HG03159 (cell line): ENCODE measurements at regions not wholly inside any gene's neighbourhood (a gene's known extent, or its start where the extent isn't known, plus 50 kb on each side); places are given as distances from the start of the nearest gene placed in this dataset.

Experiments
- ATAC-seq: cut with Tn5 transposase; IDR thresholded peaks from one replicate; pipeline ENCODE4 v1.9.1; 2021; ENCODE audit warnings: mild to moderate bottlenecking, moderate library complexity; ENCODE audit not compliant: unreplicated experiment

- no peak for ATAC-seq
Observed at GRCh38 chr18:64271975-64272659, 123.2 kb upstream of the LINC00305 start.

GRCh38 chr18:64271246-64271645 is 122.4 kb upstream of the LINC00305 start:
- ATAC-seq = no peak

GRCh38 chr18:64270608-64271007 is 121.7 kb upstream of the LINC00305 start:
- ATAC-seq = no peak

GRCh38 chr18:64270121-64270520 is 121.2 kb upstream of the LINC00305 start:
- ATAC-seq = no peak

- no peak for ATAC-seq
Observed at GRCh38 chr18:64264171-64264570, 115.3 kb upstream of the LINC00305 start.

GRCh38 chr18:64260810-64261209 is 111.9 kb upstream of the LINC00305 start:
- ATAC-seq = no peak

GRCh38 chr18:64259871-64260270 is 111.0 kb upstream of the LINC00305 start:
- no peak for ATAC-seq

GRCh38 chr18:64258111-64258650 is 109.3 kb upstream of the LINC00305 start:
- ATAC-seq = no peak

- ATAC-seq = no peak
Observed at GRCh38 chr18:64254399-64255093, 105.7 kb upstream of the LINC00305 start.

GRCh38 chr18:64253873-64254272 is 105.0 kb upstream of the LINC00305 start:
- ATAC-seq = no peak

- ATAC-seq = no peak
Observed at GRCh38 chr18:64253222-64253621, 104.3 kb upstream of the LINC00305 start.

- no peak for ATAC-seq
Observed at GRCh38 chr18:64248836-64249235, 99.9 kb upstream of the LINC00305 start.

GRCh38 chr18:64245126-64245861 is 96.4 kb upstream of the LINC00305 start:
- no peak for ATAC-seq

GRCh38 chr18:64244571-64244970 is 95.7 kb upstream of the LINC00305 start:
- no peak for ATAC-seq

- ATAC-seq = no peak
Observed at GRCh38 chr18:64240316-64240715, 91.4 kb upstream of the LINC00305 start.

- no peak for ATAC-seq
Observed at GRCh38 chr18:64238076-64238475, 89.2 kb upstream of the LINC00305 start.

- ATAC-seq = no peak
Observed at GRCh38 chr18:64234321-64234720, 85.4 kb upstream of the LINC00305 start.

GRCh38 chr18:64233851-64234250 is 85.0 kb upstream of the LINC00305 start:
- no peak for ATAC-seq

- ATAC-seq = no peak
Observed at GRCh38 chr18:64220941-64221340, 72.1 kb upstream of the LINC00305 start.

- ATAC-seq = no peak
Observed at GRCh38 chr18:64219517-64219916, 70.6 kb upstream of the LINC00305 start.

GRCh38 chr18:64210401-64210949 is 61.6 kb upstream of the LINC00305 start:
- no peak for ATAC-seq
